MM.1S (cell line): ENCODE measurements at regions not wholly inside any gene's neighbourhood (a gene's known extent, or its start where the extent isn't known, plus 50 kb on each side); places are given as distances from the start of the nearest gene placed in this dataset.

Source experiments
- DNase-seq: peaks from one replicate; pipeline ENCODE4 v3.0.0-alpha.2; 2015
- H2AFZ ChIP-seq: fragments of 300-600 bp; sonication (generic); 2 replicates; pipeline ENCODE4 v1.6.0; 2016; ENCODE audit warnings: antibody characterized with exemption, low read length
- H3F3A ChIP-seq: fragments of 300-600 bp; sonication (generic); 2 replicates; pipeline ENCODE4 v1.6.1; 2016; ENCODE audit warnings: mild to moderate bottlenecking, antibody characterized with exemption, low read length, moderate library complexity, mixed read lengths; ENCODE audit not compliant: insufficient read depth
- H3K27ac ChIP-seq: fragments of 300-600 bp; sonication (generic); 2 replicates; pipeline ENCODE4 v1.5.1; 2016; ENCODE audit warnings: mild to moderate bottlenecking, low read length
- H3K27me3 ChIP-seq: fragments of 300-600 bp; sonication (generic); replicated peaks from 2 replicates; pipeline ENCODE4 v1.6.0; 2016; ENCODE audit warnings: low read length; ENCODE audit not compliant: insufficient read depth
- H3K36me3 ChIP-seq: fragments of 300-600 bp; sonication (generic); replicated peaks from 2 replicates; pipeline ENCODE4 v1.6.1; 2016; ENCODE audit warnings: mild to moderate bottlenecking, low read length, mixed read lengths; ENCODE audit not compliant: insufficient read depth
- H3K4me1 ChIP-seq: fragments of 300-600 bp; sonication (generic); 2 replicates; pipeline ENCODE4 v1.6.1; 2016; ENCODE audit warnings: low read length, mixed read lengths
- H3K4me2 ChIP-seq: fragments of 300-600 bp; sonication (generic); 2 replicates; pipeline ENCODE4 v1.6.0; 2016; ENCODE audit warnings: low read depth, low read length
- H3K4me3 ChIP-seq: fragments of 300-600 bp; sonication (generic); 2 replicates; pipeline ENCODE4 v1.5.1; 2016; ENCODE audit warnings: low read length, mixed read lengths
- H3K79me2 ChIP-seq: fragments of 300-600 bp; sonication (generic); 2 replicates; pipeline ENCODE4 v1.6.1; 2016; ENCODE audit warnings: mixed run types, low read length, mixed read lengths
- H3K9ac ChIP-seq: fragments of 300-600 bp; sonication (generic); 2 replicates; pipeline ENCODE4 v1.6.1; 2016; ENCODE audit warnings: low read length, mixed read lengths
- H3K9me2 ChIP-seq: fragments of 300-600 bp; sonication (generic); replicated peaks from 2 replicates; pipeline ENCODE4 v1.6.1; 2016; ENCODE audit warnings: mild to moderate bottlenecking, low read length, mixed read lengths; ENCODE audit not compliant: insufficient read depth
- H3K9me3 ChIP-seq: fragments of 300-600 bp; sonication (generic); replicated peaks from 2 replicates; pipeline ENCODE4 v1.6.1; 2016; ENCODE audit warnings: mild to moderate bottlenecking, low read length, mixed read lengths; ENCODE audit not compliant: insufficient read depth
- H4K20me1 ChIP-seq: fragments of 300-600 bp; sonication (generic); 2 replicates; pipeline ENCODE4 v1.6.1; 2016; ENCODE audit warnings: mild to moderate bottlenecking, low read length, moderate library complexity, mixed read lengths; ENCODE audit not compliant: insufficient read depth
- CTCF ChIP-seq: fragments of 300-600 bp; sonication (generic); IDR thresholded peaks from 2 replicates; pipeline ENCODE4 v1.5.1; 2016; ENCODE audit warnings: antibody characterized with exemption, low read length, mixed read lengths
- EZH2 ChIP-seq: fragments of 300-600 bp; sonication (generic); optimal IDR thresholded peaks from 2 replicates; pipeline ENCODE3; 2017; ENCODE audit warnings: low read depth, mild to moderate bottlenecking, antibody characterized with exemption, low read length, mixed read lengths
- EZH2phosphoT487 ChIP-seq: fragments of 300-600 bp; sonication (generic); IDR thresholded peaks from 2 replicates; pipeline ENCODE4 v1.6.1; 2018; ENCODE audit warnings: antibody characterized with exemption, low read length

- H3K4me3 ChIP-seq = no peak overlapping the region
- no peak overlapping the region for H3K4me2 ChIP-seq
- no peak overlapping the region for H2AFZ ChIP-seq
- H3K36me3 ChIP-seq = no peaks in the 10 kb centered on the region
- H3K27me3 ChIP-seq = no peaks in the 10 kb centered on the region
- no peaks in the 10 kb centered on the region for H3K4me1 ChIP-seq
- H4K20me1 ChIP-seq = no peaks in the 10 kb centered on the region
- H3K79me2 ChIP-seq = no peaks in the 10 kb centered on the region
- H3F3A ChIP-seq = no peaks in the 10 kb centered on the region
- H3K9ac ChIP-seq = no peak overlapping the region
- H3K9me2 ChIP-seq = no peaks in the 10 kb centered on the region
- no peaks in the 10 kb centered on the region for H3K9me3 ChIP-seq
- no peak overlapping the region for H3K27ac ChIP-seq
- no peak for TF ChIP-seq CTCF
- TF ChIP-seq EZH2phosphoT487 = no peak
- TF ChIP-seq EZH2 = no peak
- DNase-seq = no peak
Measured at GRCh38 chr14:31986405-31986804, 90.7 kb upstream of the ARHGAP5 start.

- no peaks in the 10 kb centered on the region for H3K79me2 ChIP-seq
- no peak for DNase-seq
- no peaks in the 10 kb centered on the region for H4K20me1 ChIP-seq
- no peak overlapping the region for H3K9ac ChIP-seq
- H3K9me2 ChIP-seq = no peaks in the 10 kb centered on the region
- H3K4me2 ChIP-seq = no peak overlapping the region
- H3K9me3 ChIP-seq = no peaks in the 10 kb centered on the region
- H3K4me3 ChIP-seq = no peak overlapping the region
- H2AFZ ChIP-seq = no peak overlapping the region
- H3K4me1 ChIP-seq = no peaks in the 10 kb centered on the region
- H3F3A ChIP-seq = no peaks in the 10 kb centered on the region
- TF ChIP-seq EZH2 (no peak), EZH2phosphoT487 (no peak)
- H3K27me3 ChIP-seq = no peaks in the 10 kb centered on the region
- H3K27ac ChIP-seq = no peak overlapping the region
- no peaks in the 10 kb centered on the region for H3K36me3 ChIP-seq
Measured at GRCh38 chr14:31987721-31988120, 89.4 kb upstream of the ARHGAP5 start.

GRCh38 chr14:31988244-31988643 lies 88.9 kb upstream of the ARHGAP5 start:
- Histone ChIP-seq H3K36me3 (no peaks in the 10 kb centered on the region), H3K4me3 (no peak overlapping the region), H3K9me3 (no peaks in the 10 kb centered on the region), H3K79me2 (no peaks in the 10 kb centered on the region), H3K9me2 (no peaks in the 10 kb centered on the region), H2AFZ (no peak overlapping the region), H3F3A (no peaks in the 10 kb centered on the region), H3K4me1 (no peaks in the 10 kb centered on the region), H3K27ac (no peak overlapping the region), H3K4me2 (no peak overlapping the region), H4K20me1 (no peaks in the 10 kb centered on the region), H3K9ac (no peak overlapping the region), H3K27me3 (no peaks in the 10 kb centered on the region)
- no peak for DNase-seq
- TF ChIP-seq CTCF (no peak), EZH2phosphoT487 (no peak), EZH2 (no peak)

GRCh38 chr14:31990183-31990857 lies 86.8 kb upstream of the ARHGAP5 start:
- no peak overlapping the region for H3K27ac ChIP-seq
- H3K27me3 ChIP-seq = no peaks in the 10 kb centered on the region
- no peaks in the 10 kb centered on the region for H3K4me1 ChIP-seq
- H3F3A ChIP-seq = no peaks in the 10 kb centered on the region
- H3K79me2 ChIP-seq = no peaks in the 10 kb centered on the region
- H3K9me3 ChIP-seq = no peaks in the 10 kb centered on the region
- no peak overlapping the region for H3K9ac ChIP-seq
- no peaks in the 10 kb centered on the region for H4K20me1 ChIP-seq
- TF ChIP-seq EZH2 (no peak), CTCF (no peak), EZH2phosphoT487 (no peak)
- no peaks in the 10 kb centered on the region for H3K36me3 ChIP-seq
- no peaks in the 10 kb centered on the region for H3K9me2 ChIP-seq
- DNase-seq = no peak
- H3K4me2 ChIP-seq = no peak overlapping the region
- no peak overlapping the region for H3K4me3 ChIP-seq
- no peak overlapping the region for H2AFZ ChIP-seq
